H9 (cell line): ENCODE measurements at regions not wholly inside any gene's neighbourhood (a gene's known extent, or its start where the extent isn't known, plus 50 kb on each side); places are given as distances from the start of the nearest gene placed in this dataset.

Experiments
- DNase-seq: peaks from one replicate; pipeline ENCODE4 v3.0.0-alpha.2; 2017
- H2AFZ ChIP-seq: one replicate; pipeline ENCODE4 v1.6.1; 2013; ENCODE audit warnings: mild to moderate bottlenecking, low read length, control low read depth, moderate library complexity
- H2AK5ac ChIP-seq: 2 replicates; pipeline ENCODE4 v1.6.1; 2013; ENCODE audit warnings: low read length, control low read depth, mixed read lengths; ENCODE audit not compliant: insufficient read length
- H2BK120ac ChIP-seq: one replicate; pipeline ENCODE4 v1.6.1; 2013; ENCODE audit warnings: low read depth, mild to moderate bottlenecking, low read length, control low read depth, inconsistent platforms; ENCODE audit not compliant: poor library complexity, severe bottlenecking
- H2BK12ac ChIP-seq: 2 replicates; pipeline ENCODE4 v1.6.1; 2013; ENCODE audit warnings: low read length, control low read depth, mixed read lengths, low read depth; ENCODE audit not compliant: insufficient read length
- H2BK15ac ChIP-seq: 2 replicates; pipeline ENCODE4 v1.6.1; 2013; ENCODE audit warnings: low read depth, low read length, control low read depth
- H2BK20ac ChIP-seq: one replicate; pipeline ENCODE4 v1.6.1; 2013; ENCODE audit warnings: low read depth, mild to moderate bottlenecking, low read length, control low read depth, inconsistent platforms; ENCODE audit not compliant: poor library complexity, severe bottlenecking
- H2BK5ac ChIP-seq: 2 replicates; pipeline ENCODE4 v1.6.1; 2013; ENCODE audit warnings: low read length, control low read depth, mixed read lengths; ENCODE audit not compliant: insufficient read length
- H3K14ac ChIP-seq: 2 replicates; pipeline ENCODE4 v1.6.1; 2013; ENCODE audit warnings: low read length, control low read depth; ENCODE audit not compliant: insufficient read depth
- H3K18ac ChIP-seq: 2 replicates; pipeline ENCODE4 v1.6.1; 2013; ENCODE audit warnings: low read depth, mild to moderate bottlenecking, mixed read lengths, low read length, control low read depth; ENCODE audit not compliant: insufficient read length
- H3K23ac ChIP-seq: 2 replicates; pipeline ENCODE4 v1.6.1; 2013; ENCODE audit warnings: low read length, control low read depth, mixed read lengths, low read depth; ENCODE audit not compliant: insufficient read length
- H3K23me2 ChIP-seq: 2 replicates; pipeline ENCODE4 v1.6.1; 2013; ENCODE audit warnings: low read depth, mild to moderate bottlenecking, mixed read lengths, low read length, control low read depth; ENCODE audit not compliant: insufficient read length, poor library complexity, severe bottlenecking
- H3K27ac ChIP-seq: 2 replicates; pipeline ENCODE4 v1.5.1; 2013; ENCODE audit warnings: low read length, control low read depth, mixed read lengths, low read depth; ENCODE audit not compliant: insufficient read length
- H3K27me3 ChIP-seq: 2 replicates; pipeline ENCODE4 v1.6.1; 2013; ENCODE audit warnings: low read length, control low read depth, inconsistent platforms; ENCODE audit not compliant: insufficient read depth
- H3K4ac ChIP-seq: 2 replicates; pipeline ENCODE4 v1.6.1; 2013; ENCODE audit warnings: low read depth, mild to moderate bottlenecking, control low read depth, inconsistent platforms, low read length, moderate library complexity
- H3K4me1 ChIP-seq: 2 replicates; pipeline ENCODE4 v1.6.1; 2013; ENCODE audit warnings: low read length, control low read depth, inconsistent platforms; ENCODE audit not compliant: insufficient read depth
- H3K4me2 ChIP-seq: 2 replicates; pipeline ENCODE4 v1.6.1; 2013; ENCODE audit warnings: low read length, control low read depth, mixed read lengths; ENCODE audit not compliant: insufficient read length, insufficient read depth
- H3K56ac ChIP-seq: 2 replicates; pipeline ENCODE4 v1.6.1; 2013; ENCODE audit warnings: low read depth, mild to moderate bottlenecking, mixed read lengths, low read length, control low read depth; ENCODE audit not compliant: insufficient read length
- H3K79me1 ChIP-seq: 2 replicates; pipeline ENCODE4 v1.6.1; 2013; ENCODE audit warnings: low read depth, mild to moderate bottlenecking, moderate library complexity, low read length, control low read depth, inconsistent platforms; ENCODE audit not compliant: insufficient read depth, poor library complexity, severe bottlenecking
- H3K79me2 ChIP-seq: 2 replicates; pipeline ENCODE4 v1.6.1; 2013; ENCODE audit warnings: low read length, control low read depth, inconsistent platforms; ENCODE audit not compliant: insufficient read depth
- H3K9ac ChIP-seq: 2 replicates; pipeline ENCODE4 v1.6.1; 2013; ENCODE audit warnings: low read length, control low read depth, mixed read lengths; ENCODE audit not compliant: insufficient read length; ENCODE audit errors: extremely low read depth
- H3K9me3 ChIP-seq: one replicate; pipeline ENCODE4 v1.6.1; 2013; ENCODE audit warnings: low read depth, low read length, inconsistent platforms; ENCODE audit not compliant: control insufficient read depth
- H3T11ph ChIP-seq: one replicate; pipeline ENCODE4 v1.6.1; 2013; ENCODE audit warnings: mild to moderate bottlenecking, low read length, control low read depth, inconsistent platforms
- H4K20me1 ChIP-seq: one replicate; pipeline ENCODE4 v1.6.1; 2013; ENCODE audit not compliant: control insufficient read depth, insufficient read length, insufficient read depth
- H4K5ac ChIP-seq: 2 replicates; pipeline ENCODE4 v1.6.1; 2013; ENCODE audit warnings: low read depth, mild to moderate bottlenecking, mixed read lengths, low read length, control low read depth; ENCODE audit not compliant: insufficient read length
- H4K8ac ChIP-seq: replicated peaks from 2 replicates; pipeline ENCODE4 v1.6.1; 2013; ENCODE audit warnings: low read length, control low read depth, mixed read lengths, low read depth; ENCODE audit not compliant: insufficient read length
- H4K91ac ChIP-seq: 2 replicates; pipeline ENCODE4 v1.6.1; 2013; ENCODE audit warnings: low read depth, mild to moderate bottlenecking, moderate library complexity, mixed read lengths, low read length, control low read depth; ENCODE audit not compliant: insufficient read length
- H3K27ac Mint-ChIP-seq, 3 experiments: 2 replicates in 2 of 3; 3 replicates in 1 of 3; pipeline ENCODE4 v1.8.0; 2020 to 2021; ENCODE audit warnings: mixed read lengths in 3 of 3, mild to moderate bottlenecking in 1 of 3, moderate library complexity in 1 of 3
- H3K27me3 Mint-ChIP-seq: 2 replicates; pipeline ENCODE4 v1.8.0; 2021; ENCODE audit warnings: low read depth, mild to moderate bottlenecking, moderate library complexity, mixed read lengths
- H3K36me3 Mint-ChIP-seq, 3 experiments: 2 replicates in 2 of 3; 3 replicates in 1 of 3; pipeline ENCODE4 v1.8.0; 2020 to 2021; ENCODE audit warnings: low read depth in 3 of 3, mixed read lengths in 3 of 3; ENCODE audit not compliant: insufficient read depth in 1 of 3
- H3K4me1 Mint-ChIP-seq, 2 experiments: 2 replicates each; pipeline ENCODE4 v1.8.0; 2020; ENCODE audit warnings: mixed read lengths in 2 of 2
- H3K4me3 Mint-ChIP-seq, 2 experiments: 2 replicates in 1 of 2; 3 replicates in 1 of 2; pipeline ENCODE4 v1.8.0; 2020 to 2021; ENCODE audit warnings: mild to moderate bottlenecking in 2 of 2, mixed read lengths in 2 of 2, moderate library complexity in 1 of 2
- H3K9me3 Mint-ChIP-seq, 2 experiments: 2 replicates in 1 of 2; 3 replicates in 1 of 2; pipeline ENCODE4 v1.8.0; 2020; ENCODE audit warnings: mild to moderate bottlenecking in 2 of 2, mixed read lengths in 2 of 2, moderate library complexity in 1 of 2
- WGBS: extraction: QIAGEN DNeasy Blood & Tissue Kit; methylation state at CpG from one replicate; pipeline ENCODE4 v1.1.7; 2013; ENCODE audit warnings: missing lambda C conversion rate, low lambda C conversion rate, mixed read lengths; ENCODE audit not compliant: insufficient read length; ENCODE audit errors: extremely low coverage; 5-methylcytosine and 5-hydroxymethylcytosine counted together
- TF ChIP-seq, protein P1 (sequence below): fragments of 200-600 bp; sonication (generic); conservative IDR thresholded peaks from 3 replicates; pipeline ENCODE4 v1.8.0; 2021; ENCODE audit warnings: antibody characterized with exemption, mild to moderate bottlenecking

DNA sequence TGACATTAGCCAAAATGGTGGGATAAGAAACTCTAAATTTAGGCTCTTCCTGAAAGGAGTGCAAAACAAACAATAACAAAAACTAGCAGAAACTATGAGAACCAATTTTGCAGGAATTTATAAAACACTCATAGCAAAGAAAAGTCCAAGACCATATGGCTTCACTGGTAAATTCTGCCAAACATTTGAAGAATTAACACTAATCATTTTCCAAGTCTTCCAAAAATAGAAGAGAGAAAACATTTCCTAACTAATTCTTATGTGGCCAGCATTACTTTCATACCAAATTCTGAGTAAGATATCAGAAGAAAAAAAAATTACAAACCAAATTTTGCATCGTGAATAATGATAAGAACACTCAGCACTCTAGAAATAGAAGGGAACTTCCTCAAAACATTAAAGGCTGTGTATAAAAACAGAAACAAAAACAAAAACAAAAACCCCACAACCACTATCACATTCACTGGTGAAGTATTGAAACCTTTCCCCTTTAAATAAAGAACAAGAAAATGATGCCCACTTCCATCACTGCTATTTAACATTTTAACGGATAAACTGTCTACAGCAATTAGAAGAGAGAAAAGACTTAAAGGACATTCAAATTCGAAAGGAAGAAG lies 524.3 kb upstream of the GALNTL6 start:
- Mint-ChIP-seq H3K9me3 (no peaks in the 10 kb centered on the region), H3K27me3 (no peaks in the 10 kb centered on the region), H3K4me1 (no peaks in the 10 kb centered on the region), H3K36me3 (no peaks in the 10 kb centered on the region), H3K27ac (no peak overlapping the region), H3K4me3 (no peak overlapping the region)
- TF ChIP-seq, protein P1, sequence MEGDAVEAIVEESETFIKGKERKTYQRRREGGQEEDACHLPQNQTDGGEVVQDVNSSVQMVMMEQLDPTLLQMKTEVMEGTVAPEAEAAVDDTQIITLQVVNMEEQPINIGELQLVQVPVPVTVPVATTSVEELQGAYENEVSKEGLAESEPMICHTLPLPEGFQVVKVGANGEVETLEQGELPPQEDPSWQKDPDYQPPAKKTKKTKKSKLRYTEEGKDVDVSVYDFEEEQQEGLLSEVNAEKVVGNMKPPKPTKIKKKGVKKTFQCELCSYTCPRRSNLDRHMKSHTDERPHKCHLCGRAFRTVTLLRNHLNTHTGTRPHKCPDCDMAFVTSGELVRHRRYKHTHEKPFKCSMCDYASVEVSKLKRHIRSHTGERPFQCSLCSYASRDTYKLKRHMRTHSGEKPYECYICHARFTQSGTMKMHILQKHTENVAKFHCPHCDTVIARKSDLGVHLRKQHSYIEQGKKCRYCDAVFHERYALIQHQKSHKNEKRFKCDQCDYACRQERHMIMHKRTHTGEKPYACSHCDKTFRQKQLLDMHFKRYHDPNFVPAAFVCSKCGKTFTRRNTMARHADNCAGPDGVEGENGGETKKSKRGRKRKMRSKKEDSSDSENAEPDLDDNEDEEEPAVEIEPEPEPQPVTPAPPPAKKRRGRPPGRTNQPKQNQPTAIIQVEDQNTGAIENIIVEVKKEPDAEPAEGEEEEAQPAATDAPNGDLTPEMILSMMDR, result no peak
- H2AFZ ChIP-seq, result no peak overlapping the region
- no peaks in the 10 kb centered on the region for H3K9me3 ChIP-seq
- H3K4me2 ChIP-seq, result no peak overlapping the region
- H4K20me1 ChIP-seq, result no peaks in the 10 kb centered on the region
- no peak overlapping the region for H2BK120ac ChIP-seq
- H3K14ac ChIP-seq, result no peak overlapping the region
- no CpG with 5 or more reads among the region's 3 CpGs for WGBS
- H4K5ac ChIP-seq, result no peak overlapping the region
- no peaks in the 10 kb centered on the region for H3K79me2 ChIP-seq
- no peak overlapping the region for H4K8ac ChIP-seq
- no peak overlapping the region for H2BK5ac ChIP-seq
- no peak overlapping the region for H3K56ac ChIP-seq
- H2BK12ac ChIP-seq, result no peak overlapping the region
- no peak overlapping the region for H3K9ac ChIP-seq
- H3K4me1 ChIP-seq, result no peaks in the 10 kb centered on the region
- H3K4ac ChIP-seq, result no peak overlapping the region
- H2BK20ac ChIP-seq, result no peak overlapping the region
- H3K23me2 ChIP-seq, result no peaks in the 10 kb centered on the region
- H3T11ph ChIP-seq, result no peak overlapping the region
- H2AK5ac ChIP-seq, result no peak overlapping the region
- H3K23ac ChIP-seq, result no peak overlapping the region
- no peak overlapping the region for H3K18ac ChIP-seq
- no peaks in the 10 kb centered on the region for H3K79me1 ChIP-seq
- no peak overlapping the region for H4K91ac ChIP-seq
- H2BK15ac ChIP-seq, result no peak overlapping the region
- no peak overlapping the region for H3K27ac ChIP-seq
- H3K27me3 ChIP-seq, result no peaks in the 10 kb centered on the region
- no peak for DNase-seq
